H1 (cell line): ENCODE measurements at regions not wholly inside any gene's neighbourhood (a gene's known extent, or its start where the extent isn't known, plus 50 kb on each side); places are given as distances from the start of the nearest gene placed in this dataset.

Source experiments
- ASH2L ChIP-seq: fragments of 200-600, 300-600 bp; sonication (generic); IDR thresholded peaks from one replicate; pipeline ENCODE4 v1.7.1; 2017; ENCODE audit warnings: low read length
- ATF2 ChIP-seq: IDR thresholded peaks from 2 replicates; pipeline ENCODE4 v1.6.1; 2012; ENCODE audit warnings: low read length, inconsistent platforms
- EP300 ChIP-seq, 2 experiments: IDR thresholded peaks; 1 replicate in 1 of 2; 2 replicates in 1 of 2; pipeline ENCODE4 v1.6.1; 2011 to 2012; ENCODE audit warnings: low read depth in 2 of 2, low read length in 2 of 2, mild to moderate bottlenecking in 2 of 2, borderline replicate concordance in 1 of 2, inconsistent platforms in 1 of 2, moderate library complexity in 1 of 2
- FOSL1 ChIP-seq: IDR thresholded peaks from 2 replicates; pipeline ENCODE4 v1.6.1; 2011; ENCODE audit warnings: mild to moderate bottlenecking, low read depth, low read length, moderate library complexity; ENCODE audit not compliant: insufficient read depth
- JUN ChIP-seq: IDR thresholded peaks from 2 replicates; pipeline ENCODE4 v1.6.1; 2011; ENCODE audit warnings: low read depth, mild to moderate bottlenecking, improper control_type of control experiment, low read length
- SIRT6 ChIP-seq: IDR thresholded peaks from one replicate; pipeline ENCODE4 v1.7.1; 2012; ENCODE audit warnings: low read length, inconsistent platforms
- SUZ12 ChIP-seq: fragments of 200-600 bp; sonication (generic); IDR thresholded peaks from 2 replicates; pipeline ENCODE4 v1.6.1; 2012; ENCODE audit warnings: mild to moderate bottlenecking, inconsistent platforms, low read length, moderate library complexity, mixed read lengths
- TCF12 ChIP-seq: IDR thresholded peaks from 2 replicates; pipeline ENCODE4 v1.6.1; 2011; ENCODE audit warnings: low read depth, mild to moderate bottlenecking, low read length

GRCh38 chr5:138625134-138625533 is 49.9 kb upstream of the HSPA9 start (continued):
- TF ChIP-seq ATF2 (no peak), FOSL1 (no peak), TCF12 (no peak), JUN (no peak), SIRT6 (no peak), SUZ12 (no peak), EP300 (IDR thresholded peaks at IDR 0.05; ENCODE audit: borderline replicate concordance in 1 of 2, low read depth in 2 of 2, low read length in 2 of 2) (no peak), ASH2L (no peak)
